Erythroblast (primary cell): ENCODE measurements at regions not wholly inside any gene's neighbourhood (a gene's known extent, or its start where the extent isn't known, plus 50 kb on each side); places are given as distances from the start of the nearest gene placed in this dataset.

Experiments used
- GATA1 ChIP-seq: IDR thresholded peaks from 2 replicates; pipeline ENCODE4 v1.6.1; 2011; ENCODE audit warnings: low read depth, mild to moderate bottlenecking, control low read depth, low read length, moderate library complexity
- POLR2A ChIP-seq: IDR thresholded peaks from 2 replicates; pipeline ENCODE4 v1.6.1; 2011; ENCODE audit warnings: mild to moderate bottlenecking, low read length

DNA sequence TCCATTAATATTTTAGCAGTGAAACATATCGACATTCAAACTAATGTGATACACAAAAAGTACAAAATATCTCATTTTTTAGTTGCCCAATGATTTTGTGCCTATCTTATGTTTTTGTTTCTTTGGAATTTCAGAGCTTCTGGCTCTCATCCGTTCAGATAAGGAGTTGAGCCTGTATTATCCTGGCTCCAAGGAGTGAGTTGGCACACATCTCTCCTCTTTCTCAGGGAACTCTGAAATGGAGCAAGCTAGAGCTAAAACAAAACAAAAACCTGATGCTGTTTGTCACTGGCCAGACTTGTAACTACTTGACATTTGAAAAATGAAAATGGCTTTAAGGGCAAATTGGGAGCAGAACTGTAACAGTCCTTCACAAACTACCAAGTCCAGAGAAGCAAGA, 131.3 kb upstream of the SLC28A3 start:
- no peak for TF ChIP-seq POLR2A
- TF ChIP-seq GATA1 = no peak
